ENCODE measurements at regions not wholly inside any gene's neighbourhood (a gene's known extent, or its start where the extent isn't known, plus 50 kb on each side); places are given as distances from the start of the nearest gene placed in this dataset.
"Not testable (repeated sequence)": the region's sequence is repeated elsewhere in the genome, so short reads cannot be mapped to it uniquely, and the experiment has no call there.

GRCh38 chr10:130499541-130499940 lies 363.4 kb downstream of the GLRX3 start:
- no peak for DNase-seq (ENCODE audit: low read depth in 1 of 2, low spot score in 1 of 2)

- no peak for DNase-seq (ENCODE audit: low read depth in 1 of 2, low spot score in 1 of 2)
These were observed 364.2 kb downstream of the GLRX3 start for GRCh38 chr10:130500261-130501000.

- no peak for DNase-seq (ENCODE audit: low read depth in 1 of 2, low spot score in 1 of 2)
These were observed 371.3 kb downstream of the GLRX3 start for GRCh38 chr10:130507461-130507860.

GRCh38 chr10:130509881-130510689 lies 373.9 kb downstream of the GLRX3 start:
- no peak for DNase-seq (ENCODE audit: low read depth in 1 of 2, low spot score in 1 of 2)

- DNase-seq (ENCODE audit: low read depth in 1 of 2, low spot score in 1 of 2): no peak
These were observed 374.6 kb downstream of the GLRX3 start for GRCh38 chr10:130510755-130511154.

- DNase-seq (ENCODE audit: low read depth in 1 of 2, low spot score in 1 of 2): no peak
These were observed 375.6 kb downstream of the GLRX3 start for GRCh38 chr10:130511766-130512165.

GRCh38 chr10:130512936-130513335 lies 376.7 kb downstream of the GLRX3 start:
- DNase-seq (ENCODE audit: low read depth in 1 of 2, low spot score in 1 of 2): no peak

- DNase-seq (ENCODE audit: low read depth in 1 of 2, low spot score in 1 of 2): no peak
These were observed 377.7 kb downstream of the GLRX3 start for GRCh38 chr10:130513686-130514476.

GRCh38 chr10:130515670-130516069 lies 379.5 kb downstream of the GLRX3 start:
- DNase-seq (ENCODE audit: low read depth in 1 of 2, low spot score in 1 of 2): no peak

GRCh38 chr10:130516141-130516735 lies 380.0 kb downstream of the GLRX3 start:
- DNase-seq (ENCODE audit: low read depth in 1 of 2, low spot score in 1 of 2): no peak

- DNase-seq (ENCODE audit: low read depth in 1 of 2, low spot score in 1 of 2): not testable (repeated sequence)
These were observed 382.7 kb downstream of the GLRX3 start for GRCh38 chr10:130518921-130519320.

GRCh38 chr10:130519791-130520190 lies 383.6 kb downstream of the GLRX3 start:
- no peak for DNase-seq (ENCODE audit: low read depth in 1 of 2, low spot score in 1 of 2)

GRCh38 chr10:130531312-130531711 lies 395.1 kb downstream of the GLRX3 start:
- DNase-seq (ENCODE audit: low read depth in 1 of 2, low spot score in 1 of 2): no peak

GRCh38 chr10:130541090-130541489 lies 404.9 kb downstream of the GLRX3 start:
- no peak for DNase-seq (ENCODE audit: low read depth in 1 of 2, low spot score in 1 of 2)

- DNase-seq (ENCODE audit: low read depth in 1 of 2, low spot score in 1 of 2): no peak
These were observed 406.6 kb downstream of the GLRX3 start for GRCh38 chr10:130542761-130543160.

- no peak for DNase-seq (ENCODE audit: low read depth in 1 of 2, low spot score in 1 of 2)
These were observed 407.6 kb downstream of the GLRX3 start for GRCh38 chr10:130543794-130544193.

- no peak for DNase-seq (ENCODE audit: low read depth in 1 of 2, low spot score in 1 of 2)
These were observed 408.9 kb downstream of the GLRX3 start for GRCh38 chr10:130545122-130545521.

GRCh38 chr10:130545697-130546096 lies 409.5 kb downstream of the GLRX3 start:
- no peak for DNase-seq (ENCODE audit: low read depth in 1 of 2, low spot score in 1 of 2)

GRCh38 chr10:130546841-130547240 lies 410.6 kb downstream of the GLRX3 start:
- no peak for DNase-seq (ENCODE audit: low read depth in 1 of 2, low spot score in 1 of 2)

- DNase-seq (ENCODE audit: low read depth in 1 of 2, low spot score in 1 of 2): no peak
These were observed 411.2 kb downstream of the GLRX3 start for GRCh38 chr10:130547368-130547767.

- DNase-seq (ENCODE audit: low read depth in 1 of 2, low spot score in 1 of 2): no peak
These were observed 414.9 kb downstream of the GLRX3 start for GRCh38 chr10:130550952-130551674.
